PC-9 (cell line): ENCODE measurements at regions not wholly inside any gene's neighbourhood (a gene's known extent, or its start where the extent isn't known, plus 50 kb on each side); places are given as distances from the start of the nearest gene placed in this dataset.

Source experiments
- BruUV-seq: library from RNA; stranded (reverse); fragments of 400-500 nt; replicated peaks from 2 replicates; lab custom pipeline; 2021; lab: Mats Ljungman, UMichigan
- CTCF ChIA-PET: fragments of 300-600 bp; sonication (Branson Sonifier 250); formaldehyde crosslinking; loops from one replicate; lab custom pipeline; 2022; ENCODE audit warnings: antibody characterized with exemption; lab: Charles Lee
- POLR2A ChIA-PET: fragments of 300-600 bp; sonication (Branson Sonifier 250); formaldehyde crosslinking; loops from one replicate; lab custom pipeline; 2022; ENCODE audit warnings: antibody characterized with exemption; ENCODE audit not compliant: unreplicated experiment; lab: Charles Lee
- DNase-seq, 2 experiments: peaks; one replicate each; pipeline versions ENCODE4 v3.0.0 to v3.0.0-alpha.2; 2015 to 2022; ENCODE audit warnings: mixed read lengths in 1 of 2
- H2AFZ ChIP-seq: fragments of 200-600 bp; sonication (generic); 2 replicates; pipeline ENCODE4 v1.8.1; 2017; ENCODE audit warnings: antibody characterized with exemption
- H3F3A ChIP-seq: fragments of 200-600 bp; sonication (generic); 2 replicates; pipeline ENCODE4 v1.8.1; 2017; ENCODE audit warnings: antibody characterized with exemption, mild to moderate bottlenecking, low read depth; ENCODE audit not compliant: insufficient read depth
- H3K27ac ChIP-seq: fragments of 200-600 bp; sonication (generic); 2 replicates; pipeline ENCODE4 v1.6.1; 2016; ENCODE audit warnings: mixed run types
- H3K27me3 ChIP-seq: fragments of 200-600 bp; sonication (generic); 2 replicates; pipeline ENCODE4 v1.6.1; 2016; ENCODE audit warnings: low read depth, mixed run types; ENCODE audit not compliant: insufficient read depth
- H3K36me3 ChIP-seq: fragments of 200-600 bp; sonication (generic); 2 replicates; pipeline ENCODE4 v1.6.1; 2016; ENCODE audit warnings: low read depth, mixed run types
- H3K4me1 ChIP-seq: fragments of 200-600 bp; sonication (generic); replicated peaks from 2 replicates; pipeline ENCODE4 v1.6.1; 2016; ENCODE audit warnings: mixed run types; ENCODE audit not compliant: insufficient read depth
- H3K4me2 ChIP-seq: fragments of 200-600 bp; sonication (generic); 2 replicates; pipeline ENCODE4 v1.6.1; 2017; ENCODE audit warnings: mixed run types
- H3K4me3 ChIP-seq: fragments of 200-600 bp; sonication (generic); 2 replicates; pipeline ENCODE4 v1.6.1; 2016; ENCODE audit warnings: mixed run types
- H3K79me2 ChIP-seq: fragments of 200-600 bp; sonication (generic); 2 replicates; pipeline ENCODE4 v1.6.1; 2017; ENCODE audit warnings: low read depth, mixed run types
- H3K9me2 ChIP-seq: fragments of 200-600 bp; sonication (generic); 2 replicates; pipeline ENCODE4 v1.8.1; 2017; ENCODE audit warnings: mild to moderate bottlenecking; ENCODE audit not compliant: insufficient read depth
- H3K9me3 ChIP-seq: fragments of 200-600 bp; sonication (generic); 2 replicates; pipeline ENCODE4 v1.8.1; 2016; ENCODE audit warnings: low read depth; ENCODE audit not compliant: insufficient read depth
- H4K20me1 ChIP-seq: fragments of 200-600 bp; sonication (generic); 2 replicates; pipeline ENCODE4 v1.8.1; 2017; ENCODE audit not compliant: insufficient read depth
- EZH2 ChIP-seq: fragments of 200-600 bp; sonication (generic); IDR thresholded peaks from 2 replicates; pipeline ENCODE4 v1.8.0; 2017; ENCODE audit warnings: antibody characterized with exemption, low read depth
- intact Hi-C: fragments of 100-400 bp; cut with micrococcal nuclease; formaldehyde crosslinking; loops from one replicate; pipeline ENCODE4 v1.10.0; 2022; ENCODE audit not compliant: unreplicated experiment
- TF ChIP-seq, protein P1 (sequence below): fragments of 200-600 bp; sonication (generic); conservative IDR thresholded peaks from 2 replicates; pipeline ENCODE4 v1.6.1; 2017; ENCODE audit warnings: mixed run types, antibody characterized with exemption, mild to moderate bottlenecking, moderate library complexity

DNA sequence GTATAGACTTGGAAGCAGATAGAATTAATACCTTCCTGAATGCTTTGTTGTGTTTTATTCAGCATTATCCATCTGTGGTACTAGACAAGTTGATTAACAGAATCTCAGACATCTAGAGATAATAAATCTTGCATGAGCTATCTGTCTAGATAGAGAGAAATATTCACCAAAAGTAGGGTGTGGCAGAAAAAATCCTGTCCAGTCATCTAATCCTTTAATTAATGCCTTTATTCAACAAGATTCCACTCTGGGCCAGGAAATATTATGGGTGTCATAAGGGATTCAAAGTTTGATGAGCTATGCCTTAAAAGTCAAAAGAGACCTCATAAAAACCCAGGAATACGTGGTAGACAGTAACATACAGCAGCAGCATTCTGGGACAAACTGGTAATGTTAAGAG is 601.2 kb downstream of the LMO4 start:
- CTCF ChIA-PET = no interaction called here
- H3F3A ChIP-seq = no peaks in the 10 kb centered on the region; the same call in 1 of the 2 replicates

GRCh38 chr1:87930796-87931195 is 602.1 kb downstream of the LMO4 start:
- H3K9me2 ChIP-seq = no peaks in the 10 kb centered on the region
- no peaks in the 10 kb centered on the region for H3K9me3 ChIP-seq
- H3K36me3 ChIP-seq = no peaks in the 10 kb centered on the region
- no peaks in the 10 kb centered on the region; the same call in 1 of the 2 replicates for H3F3A ChIP-seq
- H4K20me1 ChIP-seq = no peaks in the 10 kb centered on the region
- intact Hi-C loops = no loop called here
- ChIA-PET POLR2A (interaction anchor here (0.6 kb wide), 1 partner anchor 119 kb away, joined by 3 read pairs; no protein-coding TSS in a partner anchor), CTCF (no interaction called here)
- TF ChIP-seq EZH2 = no peak
- TF ChIP-seq, protein P1, sequence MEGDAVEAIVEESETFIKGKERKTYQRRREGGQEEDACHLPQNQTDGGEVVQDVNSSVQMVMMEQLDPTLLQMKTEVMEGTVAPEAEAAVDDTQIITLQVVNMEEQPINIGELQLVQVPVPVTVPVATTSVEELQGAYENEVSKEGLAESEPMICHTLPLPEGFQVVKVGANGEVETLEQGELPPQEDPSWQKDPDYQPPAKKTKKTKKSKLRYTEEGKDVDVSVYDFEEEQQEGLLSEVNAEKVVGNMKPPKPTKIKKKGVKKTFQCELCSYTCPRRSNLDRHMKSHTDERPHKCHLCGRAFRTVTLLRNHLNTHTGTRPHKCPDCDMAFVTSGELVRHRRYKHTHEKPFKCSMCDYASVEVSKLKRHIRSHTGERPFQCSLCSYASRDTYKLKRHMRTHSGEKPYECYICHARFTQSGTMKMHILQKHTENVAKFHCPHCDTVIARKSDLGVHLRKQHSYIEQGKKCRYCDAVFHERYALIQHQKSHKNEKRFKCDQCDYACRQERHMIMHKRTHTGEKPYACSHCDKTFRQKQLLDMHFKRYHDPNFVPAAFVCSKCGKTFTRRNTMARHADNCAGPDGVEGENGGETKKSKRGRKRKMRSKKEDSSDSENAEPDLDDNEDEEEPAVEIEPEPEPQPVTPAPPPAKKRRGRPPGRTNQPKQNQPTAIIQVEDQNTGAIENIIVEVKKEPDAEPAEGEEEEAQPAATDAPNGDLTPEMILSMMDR = no peak
- H3K4me1 ChIP-seq = peaks cover 13% of the 10 kb centered on the region; the same call in 1 of the 2 replicates
- no peak for DNase-seq
- no peak overlapping the region for H3K4me2 ChIP-seq
- BruUV-seq = no TSS peak
- no peaks in the 10 kb centered on the region for H3K27me3 ChIP-seq
- H3K27ac ChIP-seq = no peak overlapping the region
- H2AFZ ChIP-seq = no peak overlapping the region
- no peaks in the 10 kb centered on the region for H3K79me2 ChIP-seq
- no peak overlapping the region for H3K4me3 ChIP-seq

More for the DNA sequence above, 601.2 kb downstream of the LMO4 start:
- H3K27ac ChIP-seq = no peak overlapping the region
- no peak overlapping the region for H3K4me3 ChIP-seq
- H3K4me1 ChIP-seq = peaks cover 13% of the 10 kb centered on the region; the same call in 1 of the 2 replicates
- no peaks in the 10 kb centered on the region for H3K27me3 ChIP-seq
- H3K4me2 ChIP-seq = no peak overlapping the region
- POLR2A ChIA-PET = interaction anchor here (0.6 kb wide), 1 partner anchor 118 kb away, joined by 3 read pairs; no protein-coding TSS in a partner anchor
- BruUV-seq = no TSS peak
- TF ChIP-seq, protein P1 = no peak
- no peak for TF ChIP-seq EZH2
- DNase-seq = no peak
- no peaks in the 10 kb centered on the region for H4K20me1 ChIP-seq
- no peaks in the 10 kb centered on the region for H3K79me2 ChIP-seq
- no peak overlapping the region for H2AFZ ChIP-seq
- H3K9me3 ChIP-seq = no peaks in the 10 kb centered on the region
- intact Hi-C loops = loop anchor here (10.0 kb wide), 1 partner anchor 135 kb away; no protein-coding TSS in a partner anchor
- no peaks in the 10 kb centered on the region for H3K9me2 ChIP-seq
- H3K36me3 ChIP-seq = no peaks in the 10 kb centered on the region

DNA sequence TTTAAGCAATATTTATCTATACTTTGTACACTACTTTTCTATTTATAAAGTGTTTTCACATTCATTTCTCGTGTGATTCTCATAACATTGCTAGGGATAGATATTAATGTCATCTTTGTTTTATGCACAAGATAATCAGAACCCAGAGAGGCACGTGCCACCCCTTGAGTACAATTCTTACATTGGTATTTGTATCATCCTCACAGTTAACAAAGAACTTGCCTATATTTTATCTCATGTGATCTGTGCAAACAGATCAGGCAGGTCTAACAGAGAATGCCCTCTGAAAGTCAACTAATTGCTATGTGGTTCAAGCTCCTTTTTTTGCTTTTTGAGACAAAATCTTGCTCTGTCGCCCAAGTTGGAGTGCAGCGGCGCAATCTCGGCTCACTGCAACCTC is 604.5 kb downstream of the LMO4 start:
- H3K4me2 ChIP-seq = no peak overlapping the region
- no peak overlapping the region for H3K4me3 ChIP-seq
- H4K20me1 ChIP-seq = no peaks in the 10 kb centered on the region
- ChIA-PET POLR2A (no interaction called here), CTCF (no interaction called here)
- H3K27ac ChIP-seq = no peak overlapping the region
- TF ChIP-seq EZH2 = no peak
- TF ChIP-seq, protein P1 = no peak
- BruUV-seq = no TSS peak
- DNase-seq = no peak
- H3K36me3 ChIP-seq = no peaks in the 10 kb centered on the region
- no peaks in the 10 kb centered on the region for H3K27me3 ChIP-seq
- intact Hi-C loops = no loop called here
- H3K9me3 ChIP-seq = no peaks in the 10 kb centered on the region
- H3K4me1 ChIP-seq = no peaks in the 10 kb centered on the region
- no peaks in the 10 kb centered on the region; the same call in 1 of the 2 replicates for H3F3A ChIP-seq
- no peak overlapping the region for H2AFZ ChIP-seq
- no peaks in the 10 kb centered on the region for H3K79me2 ChIP-seq
- H3K9me2 ChIP-seq = no peaks in the 10 kb centered on the region
